Gastrocnemius medialis (tissue), 4 donors: ENCODE measurements at regions not wholly inside any gene's neighbourhood (a gene's known extent, or its start where the extent isn't known, plus 50 kb on each side); places are given as distances from the start of the nearest gene placed in this dataset.
A peak's percentile ranks its signal among the peaks of the same experiment; 100 is the strongest.

Experiments used
- ATAC-seq, 2 donors: fragments of 150-250 bp; one replicate each; pipeline ENCODE4 v1.9.1; 2016
- DNase-seq, 2 donors: peaks; one replicate each; pipeline ENCODE4 v3.0.0-alpha.2; 2019
- H3K27ac ChIP-seq, 4 donors: fragments of 200-600 bp; sonication (generic); 1 replicate in 1 of 4; 2 replicates in 3 of 4; pipeline ENCODE4 v1.5.1; 2016 to 2018; ENCODE audit warnings: mild to moderate bottlenecking in 2 of 4, moderate library complexity in 1 of 4
- H3K27me3 ChIP-seq, 3 donors: fragments of 200-600 bp; sonication (generic) in 2 of 3; 1 replicate in 1 of 3; 2 replicates in 2 of 3; pipeline versions ENCODE4 v1.5.1 to v1.6.0; 2016 to 2019; ENCODE audit warnings: mild to moderate bottlenecking in 1 of 3, moderate library complexity in 1 of 3
- H3K36me3 ChIP-seq, 2 donors: fragments of 200-600 bp; sonication (generic) in 1 of 2; one replicate each; pipeline ENCODE4 v1.5.1; 2017 to 2018
- H3K4me1 ChIP-seq, 2 donors: fragments of 200-600 bp; sonication (generic) in 1 of 2; one replicate each; pipeline ENCODE4 v1.5.1; 2016 to 2017; ENCODE audit warnings: mild to moderate bottlenecking in 2 of 2
- H3K4me3 ChIP-seq, 4 donors: fragments of 200-600 bp; sonication (generic) in 3 of 4; 1 replicate in 1 of 4; 2 replicates in 3 of 4; pipeline ENCODE4 v1.5.1; 2016 to 2019; ENCODE audit warnings: mild to moderate bottlenecking in 2 of 4
- H3K9me3 ChIP-seq, 3 donors: fragments of 200-600 bp; sonication (generic) in 2 of 3; 1 replicate in 1 of 3; 2 replicates in 2 of 3; pipeline ENCODE4 v1.5.1; 2016 to 2019
- CTCF ChIP-seq, 5 experiments: fragments of 450-650 bp in 3 of 5; fragments of 200-600 bp in 2 of 5; sonication (generic) in 2 of 5; IDR thresholded peaks in 4 of 5; conservative IDR thresholded peaks in 1 of 5; 1 replicate in 4 of 5; 2 replicates in 1 of 5; pipeline ENCODE4 v1.5.1; 2016 to 2019; ENCODE audit warnings: antibody characterized with exemption in 5 of 5, mild to moderate bottlenecking in 3 of 5, moderate library complexity in 3 of 5
- POLR2A ChIP-seq, 2 donors: fragments of 450-650 bp; IDR thresholded peaks; one replicate each; pipeline ENCODE4 v1.6.1; 2017; ENCODE audit warnings: antibody characterized with exemption in 2 of 2, mild to moderate bottlenecking in 2 of 2, moderate library complexity in 2 of 2
- in situ Hi-C, 4 donors: fragments of 200-750 bp; cut with MboI; loops; one replicate each; pipeline versions ENCODE4 v1.15.0 to v1.8.0; 2017; ENCODE audit warnings: low sequenced_read_pairs in 4 of 4
- intact Hi-C: fragments of 100-400 bp; cut with DNase I; formaldehyde crosslinking; loops from one replicate; pipeline ENCODE4 v1.15.1; 2023; ENCODE audit warnings: low total_unique reads

GRCh38 chr12:12016284-12017100, 54.2 kb upstream of the BCL2L14 start:
- Histone ChIP-seq H3K36me3 (no peaks in the 10 kb centered on the region), H3K9me3 (no peaks in the 10 kb centered on the region), H3K4me3 (no peak overlapping the region), H3K4me1 (peaks cover 18% of the 10 kb centered on the region in 2 donors), H3K27ac (peak overlapping the region in 1 of 4 donors; percentile 5), H3K27me3 (no peaks in the 10 kb centered on the region)
- in situ Hi-C loops: no loop called here
- ATAC-seq (peak; percentile 75 to 88), DNase-seq (peak in 1 of 2 donors; percentile 28)
- intact Hi-C loops: loop anchor here (10.0 kb wide), 1 partner anchor 222 kb away; no protein-coding TSS in a partner anchor
- TF ChIP-seq CTCF (IDR thresholded peaks at IDR 0.05 in 4 of 5, conservative IDR thresholded peaks at IDR 0.05 in 1 of 5) (no peak), POLR2A (IDR thresholded peaks at IDR 0.05) (no peak)

- Histone ChIP-seq H3K9me3 (no peaks in the 10 kb centered on the region), H3K4me1 (peaks cover 18% of the 10 kb centered on the region in 2 donors), H3K36me3 (no peaks in the 10 kb centered on the region), H3K4me3 (no peak overlapping the region), H3K27me3 (no peaks in the 10 kb centered on the region), H3K27ac (no peak overlapping the region)
- in situ Hi-C loops: no loop called here
- no peak for DNase-seq
- TF ChIP-seq POLR2A (IDR thresholded peaks at IDR 0.05) (no peak), CTCF (IDR thresholded peaks at IDR 0.05 in 4 of 5, conservative IDR thresholded peaks at IDR 0.05 in 1 of 5) (no peak)
- intact Hi-C loops: loop anchor here (10.0 kb wide), 1 partner anchor 222 kb away; no protein-coding TSS in a partner anchor
- no peak for ATAC-seq
Measured at GRCh38 chr12:12017135-12017581, 53.6 kb upstream of the BCL2L14 start.

- Histone ChIP-seq H3K27ac (no peak overlapping the region), H3K4me1 (peaks cover 18% of the 10 kb centered on the region in 2 donors), H3K4me3 (no peak overlapping the region), H3K27me3 (no peaks in the 10 kb centered on the region), H3K36me3 (no peaks in the 10 kb centered on the region), H3K9me3 (no peaks in the 10 kb centered on the region)
- intact Hi-C loops (loop anchor here (10.0 kb wide), 1 partner anchor 223 kb away; no protein-coding TSS in a partner anchor), in situ Hi-C loops (no loop called here)
- peak in 1 of 5 experiments; percentile 29 for TF ChIP-seq CTCF (IDR thresholded peaks at IDR 0.05 in 4 of 5, conservative IDR thresholded peaks at IDR 0.05 in 1 of 5)
- TF ChIP-seq POLR2A (IDR thresholded peaks at IDR 0.05): no peak
- ATAC-seq: no peak
- no peak for DNase-seq
Measured at GRCh38 chr12:12017798-12018197, 52.9 kb upstream of the BCL2L14 start.

- in situ Hi-C loops: no loop called here
- no peak overlapping the region for H3K4me3 ChIP-seq
- H3K4me1 ChIP-seq: peaks cover 18% of the 10 kb centered on the region in 2 donors
- no peaks in the 10 kb centered on the region for H3K36me3 ChIP-seq
- TF ChIP-seq POLR2A (IDR thresholded peaks at IDR 0.05) (no peak), CTCF (IDR thresholded peaks at IDR 0.05 in 4 of 5, conservative IDR thresholded peaks at IDR 0.05 in 1 of 5) (no peak)
- H3K9me3 ChIP-seq: no peaks in the 10 kb centered on the region
- ATAC-seq: no peak
- H3K27ac ChIP-seq: no peak overlapping the region
- DNase-seq: no peak
- intact Hi-C loops: loop anchor here (10.0 kb wide), 1 partner anchor 224 kb away; no protein-coding TSS in a partner anchor
- no peaks in the 10 kb centered on the region for H3K27me3 ChIP-seq
Measured at GRCh38 chr12:12018454-12018853, 52.3 kb upstream of the BCL2L14 start.
